DOHH2 (cell line): ENCODE measurements at regions not wholly inside any gene's neighbourhood (a gene's known extent, or its start where the extent isn't known, plus 50 kb on each side); places are given as distances from the start of the nearest gene placed in this dataset.

ENCODE experiments used
- EZH2phosphoT487 ChIP-seq: fragments of 200-600 bp; sonication (generic); IDR thresholded peaks from 2 replicates; pipeline ENCODE4 v1.6.1; 2017; ENCODE audit warnings: borderline replicate concordance, mild to moderate bottlenecking, antibody characterized with exemption, low read length, moderate library complexity, mixed read lengths
- TF ChIP-seq, protein P1 (sequence below): fragments of 200-600 bp; sonication (generic); IDR thresholded peaks from one replicate; pipeline ENCODE4 v1.5.1; 2014; ENCODE audit warnings: antibody characterized with exemption, mild to moderate bottlenecking, low read depth, low read length; ENCODE audit not compliant: poor library complexity, severe bottlenecking

DNA sequence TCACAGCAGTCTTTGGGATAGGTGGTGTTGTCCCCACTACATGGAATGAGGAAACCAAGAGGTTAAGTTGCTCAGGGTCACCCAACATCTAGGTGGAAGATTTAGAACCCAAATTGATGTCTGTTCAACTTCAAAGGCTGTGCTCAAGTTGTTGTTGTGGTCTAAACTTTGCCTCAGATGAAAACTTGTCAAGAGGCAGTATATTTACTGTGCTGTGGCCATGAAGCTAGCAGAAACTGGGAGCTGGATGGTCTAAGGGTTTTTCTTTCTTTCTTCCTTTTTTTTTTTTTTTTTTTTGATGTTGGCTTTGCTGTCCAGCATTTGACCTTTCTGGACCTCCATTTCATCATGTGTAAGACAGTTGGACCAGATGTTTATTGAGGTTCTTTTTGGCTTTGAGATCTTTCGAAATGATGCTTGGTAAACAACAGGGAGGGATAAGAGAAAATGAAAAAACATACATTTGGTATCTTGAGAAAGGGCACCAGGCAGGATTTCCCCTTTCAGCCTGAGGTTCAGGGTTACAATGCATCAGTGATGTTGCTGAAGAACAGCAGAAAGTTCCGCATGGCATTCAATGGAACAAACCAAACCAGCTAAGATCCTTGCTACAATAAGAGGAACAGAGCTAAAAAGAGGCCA is 166.2 kb upstream of the RPS6KA3 start:
- TF ChIP-seq, protein P1, sequence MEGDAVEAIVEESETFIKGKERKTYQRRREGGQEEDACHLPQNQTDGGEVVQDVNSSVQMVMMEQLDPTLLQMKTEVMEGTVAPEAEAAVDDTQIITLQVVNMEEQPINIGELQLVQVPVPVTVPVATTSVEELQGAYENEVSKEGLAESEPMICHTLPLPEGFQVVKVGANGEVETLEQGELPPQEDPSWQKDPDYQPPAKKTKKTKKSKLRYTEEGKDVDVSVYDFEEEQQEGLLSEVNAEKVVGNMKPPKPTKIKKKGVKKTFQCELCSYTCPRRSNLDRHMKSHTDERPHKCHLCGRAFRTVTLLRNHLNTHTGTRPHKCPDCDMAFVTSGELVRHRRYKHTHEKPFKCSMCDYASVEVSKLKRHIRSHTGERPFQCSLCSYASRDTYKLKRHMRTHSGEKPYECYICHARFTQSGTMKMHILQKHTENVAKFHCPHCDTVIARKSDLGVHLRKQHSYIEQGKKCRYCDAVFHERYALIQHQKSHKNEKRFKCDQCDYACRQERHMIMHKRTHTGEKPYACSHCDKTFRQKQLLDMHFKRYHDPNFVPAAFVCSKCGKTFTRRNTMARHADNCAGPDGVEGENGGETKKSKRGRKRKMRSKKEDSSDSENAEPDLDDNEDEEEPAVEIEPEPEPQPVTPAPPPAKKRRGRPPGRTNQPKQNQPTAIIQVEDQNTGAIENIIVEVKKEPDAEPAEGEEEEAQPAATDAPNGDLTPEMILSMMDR = no peak
- no peak for TF ChIP-seq EZH2phosphoT487
